ENCODE measurements at regions not wholly inside any gene's neighbourhood (a gene's known extent, or its start where the extent isn't known, plus 50 kb on each side); places are given as distances from the start of the nearest gene placed in this dataset.

DNA sequence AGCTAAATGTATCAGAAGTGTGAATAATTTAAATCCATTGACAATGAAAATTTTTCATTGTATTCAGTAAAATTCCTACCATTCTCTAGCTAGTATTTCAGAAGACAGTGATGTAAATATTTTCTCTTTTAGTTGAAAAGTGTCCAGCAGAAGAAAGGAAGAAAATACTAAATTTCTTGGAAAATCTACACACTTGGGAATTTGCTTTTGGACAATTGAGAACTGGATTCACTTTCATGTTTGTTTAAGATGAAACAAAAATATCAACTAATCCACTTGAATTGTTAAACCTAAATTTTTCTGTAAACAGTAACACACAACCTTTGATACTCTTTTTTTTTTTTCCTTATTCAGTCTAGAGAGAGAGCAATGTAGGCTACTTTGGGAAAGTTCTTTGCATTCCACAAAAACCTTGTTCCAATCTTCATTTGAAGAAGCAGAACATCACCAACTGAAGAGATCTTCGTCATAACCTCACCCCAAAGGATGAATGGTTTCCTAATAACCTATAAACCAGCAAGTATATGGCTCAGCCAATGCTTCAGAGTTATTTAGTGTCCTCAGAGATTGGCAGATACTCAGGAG lies 155.1 kb upstream of the GORAB start:
- no peaks in the 10 kb centered on the region for H3K27me3 ChIP-seq (replicated peaks in 1 of 4; ENCODE audit: control insufficient read depth in 3 of 4, extremely low read depth in 1 of 4, insufficient read depth in 3 of 4, low read length in 3 of 4)
- no peak overlapping the region for H3K56ac ChIP-seq (replicated peaks; ENCODE audit: insufficient read length, low read depth, low read length)
- ChIA-PET CTCF (ENCODE audit: partially characterized antibody) (no interaction called here), POLR2A (ENCODE audit: partially characterized antibody) (no interaction called here)
- H2BK12ac ChIP-seq (ENCODE audit: low read depth, low read length) = no peak overlapping the region
- H2AK5ac ChIP-seq (ENCODE audit: low read depth, low read length) = no peak overlapping the region
- no peaks in the 10 kb centered on the region for H3K9me3 ChIP-seq (ENCODE audit: insufficient read depth in 2 of 2, low read depth in 1 of 2, low read length in 1 of 2)
- H3K9ac ChIP-seq (replicated peaks in 1 of 4; ENCODE audit: extremely low read depth in 1 of 4, low read depth in 3 of 4, low read length in 3 of 4) = no peak overlapping the region
- TF ChIP-seq SIN3A (conservative IDR thresholded peaks at IDR 0.05 in 1 of 2, IDR thresholded peaks at IDR 0.05 in 1 of 2; ENCODE audit: low read depth in 1 of 2, low read length in 2 of 2) (no peak), HDAC6 (IDR thresholded peaks at IDR 0.05; ENCODE audit: low read depth, low read length) (no peak), SUZ12 (IDR thresholded peaks at IDR 0.05; ENCODE audit: low read length) (no peak), JUN (IDR thresholded peaks at IDR 0.05; ENCODE audit: low read depth, low read length) (no peak), YY1 (IDR thresholded peaks at IDR 0.05; ENCODE audit: low read depth, low read length) (no peak), GTF2F1 (IDR thresholded peaks at IDR 0.05; ENCODE audit: borderline replicate concordance, low read depth, low read length) (no peak)
- TF ChIP-seq, protein P1, sequence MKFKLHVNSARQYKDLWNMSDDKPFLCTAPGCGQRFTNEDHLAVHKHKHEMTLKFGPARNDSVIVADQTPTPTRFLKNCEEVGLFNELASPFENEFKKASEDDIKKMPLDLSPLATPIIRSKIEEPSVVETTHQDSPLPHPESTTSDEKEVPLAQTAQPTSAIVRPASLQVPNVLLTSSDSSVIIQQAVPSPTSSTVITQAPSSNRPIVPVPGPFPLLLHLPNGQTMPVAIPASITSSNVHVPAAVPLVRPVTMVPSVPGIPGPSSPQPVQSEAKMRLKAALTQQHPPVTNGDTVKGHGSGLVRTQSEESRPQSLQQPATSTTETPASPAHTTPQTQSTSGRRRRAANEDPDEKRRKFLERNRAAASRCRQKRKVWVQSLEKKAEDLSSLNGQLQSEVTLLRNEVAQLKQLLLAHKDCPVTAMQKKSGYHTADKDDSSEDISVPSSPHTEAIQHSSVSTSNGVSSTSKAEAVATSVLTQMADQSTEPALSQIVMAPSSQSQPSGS (IDR thresholded peaks at IDR 0.05; ENCODE audit: low read length) = no peak
- no peak overlapping the region for H3K23ac ChIP-seq (ENCODE audit: insufficient read length)
- no peak overlapping the region for H3K4ac ChIP-seq (replicated peaks; ENCODE audit: insufficient read length, low read depth, low read length)
- H3K23me2 ChIP-seq (ENCODE audit: low read depth, low read length) = no peaks in the 10 kb centered on the region
- no peak overlapping the region for H2BK5ac ChIP-seq (ENCODE audit: low read depth, low read length)
- H4K5ac ChIP-seq (ENCODE audit: insufficient read length, low read depth, low read length) = no peak overlapping the region
- no peak overlapping the region for H3K14ac ChIP-seq (ENCODE audit: insufficient read length)
- no peak overlapping the region for H3K4me3 ChIP-seq (ENCODE audit: extremely low read depth in 1 of 4, insufficient read depth in 2 of 4, low read depth in 3 of 4, low read length in 4 of 4)
- H2BK120ac ChIP-seq (replicated peaks; ENCODE audit: low read depth, low read length) = no peak overlapping the region
- no peaks in the 10 kb centered on the region for H3K79me2 ChIP-seq (ENCODE audit: control insufficient read depth in 1 of 2, insufficient read depth in 2 of 2, low read length in 2 of 2)
- peaks cover 0 to 5% (median 1%) of the 10 kb centered on the region in 4 experiments; a peak in 3 of 7 replicates for H3K4me1 ChIP-seq (replicated peaks in 1 of 4; ENCODE audit: control insufficient read depth in 3 of 4, insufficient read depth in 4 of 4, low read length in 3 of 4)
- no peak overlapping the region for H3K4me2 ChIP-seq (ENCODE audit: insufficient read depth in 1 of 2, low read depth in 2 of 2, low read length in 2 of 2)
- H2BK15ac ChIP-seq (ENCODE audit: low read length) = no peak overlapping the region
- no peak overlapping the region for H3K18ac ChIP-seq (ENCODE audit: extremely low read depth, low read length)
- no peak overlapping the region for H2AFZ ChIP-seq (ENCODE audit: low read length)
- H3K27ac ChIP-seq (ENCODE audit: low read depth, low read length) = no peak overlapping the region
- WGBS, 2 experiments (ENCODE audit: extremely low coverage in 1 of 2, insufficient coverage in 1 of 2, insufficient read length in 1 of 2, insufficient replicate concordance in 2 of 2, low coverage in 1 of 2, low lambda C conversion rate in 2 of 2, missing lambda C conversion rate in 1 of 2) = 0% methylated on average over 1 of the region's 1 CpG; no CpG with 5 or more reads in 1 of the 2 experiments
- no peaks in the 10 kb centered on the region for H3K79me1 ChIP-seq (ENCODE audit: low read depth, low read length)
- no peak overlapping the region for H4K8ac ChIP-seq (ENCODE audit: extremely low read depth, insufficient read depth, low read length)
- H2BK20ac ChIP-seq (ENCODE audit: low read length) = no peak overlapping the region
- no peak overlapping the region for H4K91ac ChIP-seq (replicated peaks; ENCODE audit: insufficient read length, low read length)
- DNase-seq (ENCODE audit: low read depth in 1 of 2, low spot score in 2 of 2) = no peak
- H4K20me1 ChIP-seq (replicated peaks in 1 of 2; ENCODE audit: control insufficient read depth in 1 of 2, insufficient read depth in 2 of 2, low read length in 2 of 2) = no peaks in the 10 kb centered on the region
- no peaks in the 10 kb centered on the region for H3K36me3 ChIP-seq (ENCODE audit: control insufficient read depth in 2 of 4, insufficient read depth in 4 of 4, low read length in 3 of 4)
- FAIRE-seq = no peak

All from H1 (cell line).